Progenitor cell of endocrine pancreas (in vitro differentiated cells): ENCODE measurements at regions not wholly inside any gene's neighbourhood (a gene's known extent, or its start where the extent isn't known, plus 50 kb on each side); places are given as distances from the start of the nearest gene placed in this dataset.

Source experiments
- DNase-seq: peaks from one replicate; pipeline ENCODE4 v3.0.0; 2021; ENCODE audit warnings: low spot score; ENCODE audit not compliant: unreplicated experiment
- H3K27ac Mint-ChIP-seq: 2 replicates; pipeline ENCODE4 v1.8.0; 2021; ENCODE audit warnings: mild to moderate bottlenecking, moderate library complexity, mixed read lengths
- H3K27me3 Mint-ChIP-seq: 2 replicates; pipeline ENCODE4 v1.8.0; 2021; ENCODE audit warnings: mixed read lengths
- H3K36me3 Mint-ChIP-seq: 2 replicates; pipeline ENCODE4 v1.8.0; 2022; ENCODE audit warnings: mixed read lengths; ENCODE audit not compliant: insufficient read depth
- H3K4me1 Mint-ChIP-seq: 2 replicates; pipeline ENCODE4 v1.8.0; 2021; ENCODE audit warnings: low read depth, mixed read lengths
- H3K4me3 Mint-ChIP-seq: 2 replicates; pipeline ENCODE4 v1.8.0; 2021; ENCODE audit warnings: low read depth, mild to moderate bottlenecking, moderate library complexity, mixed read lengths
- H3K9me3 Mint-ChIP-seq: 2 replicates; pipeline ENCODE4 v1.8.0; 2021; ENCODE audit warnings: low read depth, mixed read lengths
- TF ChIP-seq, protein P1 (sequence below): fragments of 200-600 bp; sonication (generic); IDR thresholded peaks from one replicate; pipeline ENCODE4 v1.5.0; 2021; ENCODE audit warnings: antibody characterized with exemption, mild to moderate bottlenecking; ENCODE audit not compliant: unreplicated experiment

DNA sequence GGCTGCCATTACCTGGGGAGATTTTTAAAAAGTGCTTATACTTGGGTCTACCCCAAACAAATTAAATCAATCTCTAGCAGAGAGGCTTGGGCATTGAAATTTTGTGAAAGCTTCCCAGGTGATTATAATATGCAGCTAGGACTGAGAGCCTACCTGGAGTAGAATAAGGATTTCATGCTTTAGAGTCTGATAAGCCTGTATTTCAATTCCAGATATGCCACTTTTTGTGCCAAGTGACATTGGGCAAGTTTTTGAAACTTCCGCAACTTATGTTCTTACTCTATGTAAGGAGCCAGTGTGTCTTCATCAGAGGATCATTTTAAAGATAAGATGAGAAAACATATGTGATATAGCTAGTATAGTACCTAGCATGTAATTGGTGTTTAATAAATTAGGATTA, 159.8 kb upstream of the LRIG3 start:
- H3K4me1 Mint-ChIP-seq, result peaks cover 30% of the 10 kb centered on the region
- no peak overlapping the region for H3K4me3 Mint-ChIP-seq
- no peaks in the 10 kb centered on the region for H3K27me3 Mint-ChIP-seq

GRCh38 chr12:59079472-59079871, 159.2 kb upstream of the LRIG3 start:
- Mint-ChIP-seq H3K36me3 (no peaks in the 10 kb centered on the region), H3K27me3 (no peaks in the 10 kb centered on the region), H3K9me3 (no peaks in the 10 kb centered on the region), H3K4me1 (peaks cover 25% of the 10 kb centered on the region), H3K27ac (no peak overlapping the region), H3K4me3 (no peak overlapping the region)
- no peak for DNase-seq
- TF ChIP-seq, protein P1, sequence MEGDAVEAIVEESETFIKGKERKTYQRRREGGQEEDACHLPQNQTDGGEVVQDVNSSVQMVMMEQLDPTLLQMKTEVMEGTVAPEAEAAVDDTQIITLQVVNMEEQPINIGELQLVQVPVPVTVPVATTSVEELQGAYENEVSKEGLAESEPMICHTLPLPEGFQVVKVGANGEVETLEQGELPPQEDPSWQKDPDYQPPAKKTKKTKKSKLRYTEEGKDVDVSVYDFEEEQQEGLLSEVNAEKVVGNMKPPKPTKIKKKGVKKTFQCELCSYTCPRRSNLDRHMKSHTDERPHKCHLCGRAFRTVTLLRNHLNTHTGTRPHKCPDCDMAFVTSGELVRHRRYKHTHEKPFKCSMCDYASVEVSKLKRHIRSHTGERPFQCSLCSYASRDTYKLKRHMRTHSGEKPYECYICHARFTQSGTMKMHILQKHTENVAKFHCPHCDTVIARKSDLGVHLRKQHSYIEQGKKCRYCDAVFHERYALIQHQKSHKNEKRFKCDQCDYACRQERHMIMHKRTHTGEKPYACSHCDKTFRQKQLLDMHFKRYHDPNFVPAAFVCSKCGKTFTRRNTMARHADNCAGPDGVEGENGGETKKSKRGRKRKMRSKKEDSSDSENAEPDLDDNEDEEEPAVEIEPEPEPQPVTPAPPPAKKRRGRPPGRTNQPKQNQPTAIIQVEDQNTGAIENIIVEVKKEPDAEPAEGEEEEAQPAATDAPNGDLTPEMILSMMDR, result no peak

More for the DNA sequence above, 159.8 kb upstream of the LRIG3 start:
- Mint-ChIP-seq H3K36me3 (no peaks in the 10 kb centered on the region), H3K9me3 (no peaks in the 10 kb centered on the region), H3K27ac (no peak overlapping the region)
- DNase-seq, result no peak
- TF ChIP-seq, protein P1, result no peak

- no peak for DNase-seq
- H3K4me3 Mint-ChIP-seq, result no peak overlapping the region
- peaks cover 20% of the 10 kb centered on the region for H3K4me1 Mint-ChIP-seq
- TF ChIP-seq, protein P1, result no peak
- H3K27me3 Mint-ChIP-seq, result no peaks in the 10 kb centered on the region
- H3K9me3 Mint-ChIP-seq, result no peaks in the 10 kb centered on the region
- H3K36me3 Mint-ChIP-seq, result no peaks in the 10 kb centered on the region
- H3K27ac Mint-ChIP-seq, result no peak overlapping the region
Observed at GRCh38 chr12:59079002-59079401, 158.7 kb upstream of the LRIG3 start.

GRCh38 chr12:59077575-59078426, 157.5 kb upstream of the LRIG3 start:
- H3K27ac Mint-ChIP-seq, result no peak overlapping the region
- TF ChIP-seq, protein P1, result no peak

GRCh38 chr12:59077153-59077552, 156.8 kb upstream of the LRIG3 start:
- no peak for DNase-seq
- no peaks in the 10 kb centered on the region for H3K36me3 Mint-ChIP-seq
- TF ChIP-seq, protein P1, result no peak
- no peak overlapping the region for H3K27ac Mint-ChIP-seq
- peaks cover 19% of the 10 kb centered on the region for H3K4me1 Mint-ChIP-seq
- H3K4me3 Mint-ChIP-seq, result no peak overlapping the region
- no peaks in the 10 kb centered on the region for H3K27me3 Mint-ChIP-seq
- no peaks in the 10 kb centered on the region for H3K9me3 Mint-ChIP-seq

More at GRCh38 chr12:59077575-59078426, 157.5 kb upstream of the LRIG3 start:
- H3K4me3 Mint-ChIP-seq, result no peak overlapping the region
- no peaks in the 10 kb centered on the region for H3K27me3 Mint-ChIP-seq
- DNase-seq, result no peak
- H3K4me1 Mint-ChIP-seq, result peaks cover 16% of the 10 kb centered on the region
- H3K36me3 Mint-ChIP-seq, result no peaks in the 10 kb centered on the region
- no peaks in the 10 kb centered on the region for H3K9me3 Mint-ChIP-seq
